GM12878 (cell line): ENCODE measurements at regions not wholly inside any gene's neighbourhood (a gene's known extent, or its start where the extent isn't known, plus 50 kb on each side); places are given as distances from the start of the nearest gene placed in this dataset.

Experiments used
- ATAC-seq: fragments of 200-7000 bp; cut with Tn5 transposase; 3 replicates; pipeline ENCODE4 v1.9.1; 2020; ENCODE audit warnings: mild to moderate bottlenecking, moderate library complexity
- BruUV-seq: library from RNA; stranded (reverse); fragments of 400-500 nt; replicated peaks from 2 replicates; lab custom pipeline; 2021; lab: Mats Ljungman, UMichigan
- CTCF ChIA-PET: fragments of 300-600 bp; sonication (Branson Sonifier 250); formaldehyde crosslinking; extraction: SDS; loops from one replicate; lab custom pipeline; 2021; ENCODE audit warnings: inconsistent platforms; lab: Yijun Ruan, JAX
- POLR2A ChIA-PET: fragments of 350-600 bp; formaldehyde crosslinking; extraction: SDS; loops from one replicate; lab custom pipeline; 2021; ENCODE audit warnings: inconsistent platforms; lab: Charles Lee
- RAD21 ChIA-PET: fragments of 300-600 bp; sonication (Branson Sonifier 250); formaldehyde crosslinking; loops from one replicate; lab custom pipeline; 2023; ENCODE audit warnings: antibody characterized with exemption; ENCODE audit not compliant: unreplicated experiment; lab: Charles Lee
- SMC1A ChIA-PET: fragments of 300-600 bp; sonication (Branson Sonifier 250); formaldehyde crosslinking; loops from one replicate; lab custom pipeline; 2023; ENCODE audit not compliant: unreplicated experiment, uncharacterized antibody; lab: Charles Lee
- DNase-seq: peaks from one replicate; pipeline ENCODE4 v3.0.0-alpha.2; 2011; ENCODE audit warnings: low read depth, low spot score
- FAIRE-seq: peaks from 3 replicates; lab custom pipeline; 2011; peaks lifted over from hg19 to GRCh38; lab: Jason Lieb, UNC
- H2AFZ ChIP-seq: 2 replicates; pipeline ENCODE4 v1.6.0; 2011; ENCODE audit warnings: low read depth, low read length, control low read depth; ENCODE audit not compliant: control insufficient read depth
- H3K27ac ChIP-seq: 2 replicates; pipeline ENCODE4 v1.5.1; 2011; ENCODE audit warnings: control low read depth; ENCODE audit not compliant: control insufficient read depth, insufficient read depth
- H3K27me3 ChIP-seq, 2 experiments: replicated peaks in 1 of 2; 2 replicates each; pipeline versions ENCODE4 v1.6.0 to v1.6.1; 2011; ENCODE audit warnings: low read length in 1 of 2; ENCODE audit not compliant: control insufficient read depth in 2 of 2, insufficient read depth in 2 of 2
- H3K36me3 ChIP-seq, 2 experiments: 2 replicates each; pipeline ENCODE4 v1.5.1; 2011; ENCODE audit warnings: low read length in 1 of 2; ENCODE audit not compliant: control insufficient read depth in 2 of 2, insufficient read depth in 2 of 2
- H3K4me1 ChIP-seq: 2 replicates; pipeline ENCODE4 v1.6.1; 2011; ENCODE audit warnings: mild to moderate bottlenecking, low read length, moderate library complexity, mixed read lengths; ENCODE audit not compliant: control insufficient read depth, insufficient read depth
- H3K4me2 ChIP-seq: 2 replicates; pipeline ENCODE4 v1.6.0; 2011; ENCODE audit warnings: control low read depth; ENCODE audit not compliant: control insufficient read depth, insufficient read depth
- H3K4me3 ChIP-seq: fragments of 200-600 bp; sonication (generic); 2 replicates; pipeline ENCODE4 v1.5.1; 2016
- H3K79me2 ChIP-seq: 2 replicates; pipeline ENCODE4 v1.6.0; 2011; ENCODE audit warnings: low read length; ENCODE audit not compliant: control insufficient read depth, insufficient read depth
- H3K9ac ChIP-seq: 2 replicates; pipeline ENCODE4 v1.8.0; 2011; ENCODE audit warnings: low read length, control low read depth, mixed read lengths; ENCODE audit not compliant: control insufficient read depth, insufficient read depth
- H3K9me3 ChIP-seq: replicated peaks from 3 replicates; pipeline ENCODE4 v1.5.1; 2011; ENCODE audit warnings: mild to moderate bottlenecking, low read length; ENCODE audit not compliant: control insufficient read depth, insufficient read depth
- H4K20me1 ChIP-seq: 2 replicates; pipeline ENCODE4 v1.6.0; 2011; ENCODE audit not compliant: control insufficient read depth, insufficient read depth
- ASH2L ChIP-seq: fragments of 300-600, 200-600 bp; sonication (generic); IDR thresholded peaks from 2 replicates; pipeline ENCODE4 v1.6.1; 2017; ENCODE audit warnings: low read depth, mild to moderate bottlenecking, borderline replicate concordance
- BACH1 ChIP-seq: fragments of 450-650 bp; IDR thresholded peaks from 2 replicates; pipeline ENCODE4 v1.6.1; 2017; ENCODE audit warnings: mild to moderate bottlenecking, borderline replicate concordance
- BCL11A ChIP-seq: IDR thresholded peaks from 2 replicates; pipeline ENCODE4 v1.6.1; 2011; ENCODE audit warnings: low read depth, low read length
- CBFB ChIP-seq: IDR thresholded peaks from 2 replicates; pipeline ENCODE4 v1.6.1; 2016; ENCODE audit warnings: antibody characterized with exemption, low read depth
- CHD2 ChIP-seq: IDR thresholded peaks from 2 replicates; pipeline ENCODE4 v1.6.1; 2011; ENCODE audit warnings: low read depth, low read length, improper control_type of control experiment, borderline replicate concordance
- FOXM1 ChIP-seq: IDR thresholded peaks from 2 replicates; pipeline ENCODE4 v1.6.1; 2012; ENCODE audit warnings: low read depth, mild to moderate bottlenecking, inconsistent platforms, low read length, moderate library complexity
- GABPA ChIP-seq: IDR thresholded peaks from 2 replicates; pipeline ENCODE4 v1.6.1; 2014; ENCODE audit warnings: antibody characterized with exemption, low read depth, mild to moderate bottlenecking, inconsistent platforms
- IRF4 ChIP-seq: IDR thresholded peaks from 2 replicates; pipeline ENCODE4 v1.6.1; 2011; ENCODE audit warnings: low read depth, low read length
- JUNB ChIP-seq: IDR thresholded peaks from 2 replicates; pipeline ENCODE4 v1.6.1; 2016; ENCODE audit warnings: antibody characterized with exemption, mild to moderate bottlenecking
- NFIC ChIP-seq: IDR thresholded peaks from 2 replicates; pipeline ENCODE4 v1.6.1; 2012; ENCODE audit warnings: low read depth, mild to moderate bottlenecking, inconsistent platforms, low read length, moderate library complexity
- PAX5 ChIP-seq: IDR thresholded peaks from 2 replicates; pipeline ENCODE4 v1.6.1; 2011; ENCODE audit warnings: low read depth, low read length, borderline replicate concordance
- POLR2A ChIP-seq: IDR thresholded peaks from 2 replicates; pipeline ENCODE4 v1.6.1; 2011; ENCODE audit warnings: low read depth, mild to moderate bottlenecking, low read length
- SPI1 ChIP-seq: IDR thresholded peaks from 2 replicates; pipeline ENCODE4 v1.6.1; 2011; ENCODE audit warnings: low read depth, mild to moderate bottlenecking, low read length, moderate library complexity, borderline replicate concordance; ENCODE audit not compliant: insufficient read depth
- STAT3 ChIP-seq: IDR thresholded peaks from 2 replicates; pipeline ENCODE4 v1.6.1; 2011; ENCODE audit warnings: low read depth, low read length, improper control_type of control experiment
- WRNIP1 ChIP-seq: IDR thresholded peaks from 2 replicates; pipeline ENCODE4 v1.6.1; 2011; ENCODE audit warnings: low read depth, low read length, improper control_type of control experiment, borderline replicate concordance
- ZBED1 ChIP-seq: IDR thresholded peaks from 2 replicates; pipeline ENCODE4 v1.6.1; 2016; ENCODE audit warnings: borderline replicate concordance
- WGBS: methylation state at CpG from one replicate; pipeline ENCODE4 v1.1.6; 2016; ENCODE audit warnings: low lambda C conversion rate; ENCODE audit not compliant: insufficient replicate concordance, insufficient coverage; ENCODE audit errors: missing lambda C conversion rate; 5-methylcytosine and 5-hydroxymethylcytosine counted together
- in situ Hi-C: fragments of 300-500 bp; cut with MboI; formaldehyde crosslinking; loops from 9 replicates; pipeline ENCODE4 v1.14.3; 2018; ENCODE audit warnings: mixed read lengths
- intact Hi-C: fragments of 100-400 bp; cut with micrococcal nuclease; formaldehyde crosslinking; loops from one replicate; pipeline ENCODE4 v1.14.2; 2022; ENCODE audit not compliant: unreplicated experiment
- TF ChIP-seq, protein P1 (sequence below): IDR thresholded peaks from 2 replicates; pipeline ENCODE4 v1.6.1; 2011; ENCODE audit warnings: mild to moderate bottlenecking, low read depth, low read length, moderate library complexity; ENCODE audit not compliant: insufficient replicate concordance
- TF ChIP-seq, protein P2 (sequence below): IDR thresholded peaks from 2 replicates; pipeline ENCODE4 v1.6.1; 2011; ENCODE audit warnings: low read depth, low read length, improper control_type of control experiment, borderline replicate concordance

DNA sequence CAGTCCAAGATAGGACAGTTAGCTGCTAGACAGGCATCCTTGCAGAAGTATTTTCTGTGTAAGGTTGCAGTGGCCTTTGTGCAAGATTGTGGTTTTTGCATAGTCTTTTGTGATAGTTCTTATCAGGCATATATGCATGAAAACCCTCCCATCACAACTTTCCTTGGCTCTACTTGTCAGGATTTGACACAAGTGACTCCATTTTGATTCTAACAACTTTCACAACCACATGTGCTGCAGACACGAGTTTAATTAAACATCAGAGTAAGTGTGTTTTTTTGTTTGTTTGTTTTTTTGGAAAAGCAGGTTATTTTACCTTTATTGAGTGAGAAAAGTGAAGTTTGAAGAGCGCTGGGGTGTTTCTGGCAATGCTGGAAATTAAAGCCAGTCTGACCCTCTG, 902.0 kb upstream of the GCFC2 start (continued):
- no peak for TF ChIP-seq ZBED1
- TF ChIP-seq BCL11A = no peak

DNA sequence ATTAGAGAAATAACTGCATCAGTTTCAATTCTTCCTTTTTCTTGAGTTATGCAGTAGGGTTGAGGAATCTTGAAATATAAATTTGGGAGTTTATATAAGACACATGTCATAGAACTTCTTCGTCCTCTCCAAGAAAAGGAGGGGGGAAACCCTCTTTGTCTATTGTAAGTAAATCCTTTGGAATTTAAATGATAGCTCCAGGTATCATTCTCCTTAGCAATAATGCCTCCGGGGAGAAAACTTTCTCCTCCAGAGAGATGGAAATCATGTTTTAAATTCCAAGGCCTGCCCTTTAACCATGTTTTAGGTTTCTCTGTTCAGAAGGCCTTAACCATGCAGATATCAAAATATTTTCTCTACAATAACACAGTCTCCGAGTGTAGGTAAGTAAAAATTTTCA, 899.7 kb upstream of the GCFC2 start:
- ChIA-PET CTCF (no interaction called here), RAD21 (no interaction called here), POLR2A (no interaction called here), SMC1A (no interaction called here)
- H3K27me3 ChIP-seq = no peaks in the 10 kb centered on the region
- no peaks in the 10 kb centered on the region for H4K20me1 ChIP-seq
- no peak overlapping the region for H3K4me2 ChIP-seq
- DNase-seq = no peak
- in situ Hi-C loops = no loop called here
- no peaks in the 10 kb centered on the region for H3K4me1 ChIP-seq
- intact Hi-C loops = no loop called here
- no peak for FAIRE-seq
- H2AFZ ChIP-seq = no peak overlapping the region
- no peaks in the 10 kb centered on the region for H3K79me2 ChIP-seq
- no peak overlapping the region for H3K9ac ChIP-seq
- no peak overlapping the region for H3K27ac ChIP-seq
- TF ChIP-seq FOXM1 (no peak), CHD2 (no peak), STAT3 (no peak), PAX5 (no peak), SPI1 (no peak), POLR2A (no peak), ASH2L (no peak), BACH1 (no peak), IRF4 (no peak), NFIC (no peak), JUNB (no peak), WRNIP1 (no peak), CBFB (no peak), GABPA (no peak)
- TF ChIP-seq, protein P1, sequence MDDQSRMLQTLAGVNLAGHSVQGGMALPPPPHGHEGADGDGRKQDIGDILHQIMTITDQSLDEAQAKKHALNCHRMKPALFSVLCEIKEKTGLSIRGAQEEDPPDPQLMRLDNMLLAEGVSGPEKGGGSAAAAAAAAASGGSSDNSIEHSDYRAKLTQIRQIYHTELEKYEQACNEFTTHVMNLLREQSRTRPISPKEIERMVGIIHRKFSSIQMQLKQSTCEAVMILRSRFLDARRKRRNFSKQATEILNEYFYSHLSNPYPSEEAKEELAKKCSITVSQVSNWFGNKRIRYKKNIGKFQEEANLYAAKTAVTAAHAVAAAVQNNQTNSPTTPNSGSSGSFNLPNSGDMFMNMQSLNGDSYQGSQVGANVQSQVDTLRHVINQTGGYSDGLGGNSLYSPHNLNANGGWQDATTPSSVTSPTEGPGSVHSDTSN = no peak
- TF ChIP-seq, protein P2, sequence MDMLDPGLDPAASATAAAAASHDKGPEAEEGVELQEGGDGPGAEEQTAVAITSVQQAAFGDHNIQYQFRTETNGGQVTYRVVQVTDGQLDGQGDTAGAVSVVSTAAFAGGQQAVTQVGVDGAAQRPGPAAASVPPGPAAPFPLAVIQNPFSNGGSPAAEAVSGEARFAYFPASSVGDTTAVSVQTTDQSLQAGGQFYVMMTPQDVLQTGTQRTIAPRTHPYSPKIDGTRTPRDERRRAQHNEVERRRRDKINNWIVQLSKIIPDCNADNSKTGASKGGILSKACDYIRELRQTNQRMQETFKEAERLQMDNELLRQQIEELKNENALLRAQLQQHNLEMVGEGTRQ = no peak
- H3K4me3 ChIP-seq = no peak overlapping the region
- no TSS peak for BruUV-seq
- no peak for ATAC-seq
- WGBS = 23% methylated on average over 3 of the region's 3 CpGs
- H3K9me3 ChIP-seq = no peaks in the 10 kb centered on the region
- H3K36me3 ChIP-seq = no peaks in the 10 kb centered on the region
